ENCODE measurements at regions not wholly inside any gene's neighbourhood (a gene's known extent, or its start where the extent isn't known, plus 50 kb on each side); places are given as distances from the start of the nearest gene placed in this dataset.

- intact Hi-C loops (cut with micrococcal nuclease) = loop anchor here (1.0 to 10.0 kb wide), 4 partner anchors 8 to 893 kb away; partner anchors contain the start of gene KLF6
- no peaks in the 10 kb centered on the region for H4K20me1 ChIP-seq (ENCODE audit: low read length)
- H3K9ac ChIP-seq (ENCODE audit: low read length) = peak overlapping the region; percentile 93
- TSS peak; percentile 46 for BruUV-seq (replicated peaks)
- no peak overlapping the region for H2AFZ ChIP-seq (ENCODE audit: low read length)
- H3K4me1 ChIP-seq (ENCODE audit: insufficient read depth, low read length) = peaks cover 46% of the 10 kb centered on the region
- CTCF ChIA-PET = interaction anchor here (0.6 kb wide), 1 partner anchor 14 kb away, joined by 6 read pairs; no protein-coding TSS in a partner anchor
- peak overlapping the region; percentile 99 for H3K27ac ChIP-seq (ENCODE audit: low read length)
- DNase-seq (peak; percentile 80), ATAC-seq (peak; percentile 87)
- peaks cover 39% of the 10 kb centered on the region for H3K79me2 ChIP-seq (ENCODE audit: low read length)
- H3K36me3 ChIP-seq (ENCODE audit: low read depth, low read length) = no peaks in the 10 kb centered on the region
- no peaks in the 10 kb centered on the region for H3K9me3 ChIP-seq (ENCODE audit: low read length)
- no peaks in the 10 kb centered on the region for H3K27me3 ChIP-seq (ENCODE audit: low read length)
- no peaks in the 10 kb centered on the region for H3K9me2 ChIP-seq (replicated peaks; ENCODE audit: low read length)
- TF ChIP-seq EZH2phosphoT487 (IDR thresholded peaks at IDR 0.05; ENCODE audit: borderline replicate concordance, low read length) (no peak), EZH2 (IDR thresholded peaks at IDR 0.05; ENCODE audit: low read length, unreplicated experiment) (no peak)
- TF ChIP-seq, protein P1, sequence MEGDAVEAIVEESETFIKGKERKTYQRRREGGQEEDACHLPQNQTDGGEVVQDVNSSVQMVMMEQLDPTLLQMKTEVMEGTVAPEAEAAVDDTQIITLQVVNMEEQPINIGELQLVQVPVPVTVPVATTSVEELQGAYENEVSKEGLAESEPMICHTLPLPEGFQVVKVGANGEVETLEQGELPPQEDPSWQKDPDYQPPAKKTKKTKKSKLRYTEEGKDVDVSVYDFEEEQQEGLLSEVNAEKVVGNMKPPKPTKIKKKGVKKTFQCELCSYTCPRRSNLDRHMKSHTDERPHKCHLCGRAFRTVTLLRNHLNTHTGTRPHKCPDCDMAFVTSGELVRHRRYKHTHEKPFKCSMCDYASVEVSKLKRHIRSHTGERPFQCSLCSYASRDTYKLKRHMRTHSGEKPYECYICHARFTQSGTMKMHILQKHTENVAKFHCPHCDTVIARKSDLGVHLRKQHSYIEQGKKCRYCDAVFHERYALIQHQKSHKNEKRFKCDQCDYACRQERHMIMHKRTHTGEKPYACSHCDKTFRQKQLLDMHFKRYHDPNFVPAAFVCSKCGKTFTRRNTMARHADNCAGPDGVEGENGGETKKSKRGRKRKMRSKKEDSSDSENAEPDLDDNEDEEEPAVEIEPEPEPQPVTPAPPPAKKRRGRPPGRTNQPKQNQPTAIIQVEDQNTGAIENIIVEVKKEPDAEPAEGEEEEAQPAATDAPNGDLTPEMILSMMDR (conservative IDR thresholded peaks at IDR 0.05; ENCODE audit: low read depth, low read length) = no peak
- peak overlapping the region; percentile 74 for H3K4me3 ChIP-seq (ENCODE audit: low read length)
- POLR2A ChIA-PET (ENCODE audit: unreplicated experiment) = interaction anchor here (0.6 to 0.9 kb wide), 5 partner anchors 85 to 736 kb away, joined by 3 to 6 read pairs (median 3); no protein-coding TSS in a partner anchor
- peak overlapping the region; percentile 82 for H3K4me2 ChIP-seq (ENCODE audit: low read length)
- no peaks in the 10 kb centered on the region for H3F3A ChIP-seq (ENCODE audit: low read length, unreplicated experiment)
These were observed 147.7 kb upstream of the AKR1E2 start for GRCh38 chr10:4678023-4678950.

DNA sequence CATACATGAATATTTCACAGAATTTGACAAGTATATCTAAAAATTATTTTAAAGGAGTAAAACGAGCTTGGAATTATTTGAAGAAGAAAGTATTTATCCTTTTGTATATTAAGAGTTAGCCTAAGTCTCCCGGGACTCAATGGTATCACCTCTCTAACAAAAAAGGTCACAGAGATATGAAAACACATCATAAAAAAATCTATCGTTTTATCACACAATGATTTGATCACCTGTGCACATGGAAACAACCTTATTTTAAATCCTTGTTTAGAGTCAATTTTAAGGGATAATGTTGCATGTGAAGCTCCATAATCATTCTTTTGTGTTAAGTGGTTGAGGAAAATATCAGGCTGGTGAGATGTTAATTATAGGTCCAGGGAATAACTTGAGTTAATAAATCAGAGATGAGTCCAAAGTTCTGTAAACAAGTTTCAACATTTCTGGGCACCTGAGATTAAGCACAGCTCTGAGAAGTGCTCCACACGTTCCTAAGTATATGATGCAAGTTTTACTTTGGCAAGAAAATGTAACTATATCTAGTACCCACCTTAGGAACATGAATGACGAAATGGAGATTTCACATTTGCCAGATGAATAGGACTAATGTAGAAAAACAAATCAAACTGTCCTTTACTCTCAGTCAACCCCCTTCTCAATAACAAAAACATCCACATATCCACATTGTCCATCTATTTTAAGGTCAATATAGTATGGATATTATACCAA is 148.5 kb upstream of the AKR1E2 start:
- Histone ChIP-seq H4K20me1 (ENCODE audit: low read length) (no peaks in the 10 kb centered on the region), H3K4me2 (ENCODE audit: low read length) (peak overlapping the region; percentile 82), H3K4me3 (ENCODE audit: low read length) (peak overlapping the region; percentile 74), H3K9ac (ENCODE audit: low read length) (peak overlapping the region; percentile 93), H3F3A (ENCODE audit: low read length, unreplicated experiment) (no peaks in the 10 kb centered on the region), H3K9me2 (replicated peaks; ENCODE audit: low read length) (no peaks in the 10 kb centered on the region), H3K9me3 (ENCODE audit: low read length) (no peaks in the 10 kb centered on the region), H2AFZ (ENCODE audit: low read length) (no peak overlapping the region), H3K4me1 (ENCODE audit: insufficient read depth, low read length) (peaks cover 54% of the 10 kb centered on the region), H3K27me3 (ENCODE audit: low read length) (no peaks in the 10 kb centered on the region), H3K79me2 (ENCODE audit: low read length) (peaks cover 46% of the 10 kb centered on the region), H3K27ac (ENCODE audit: low read length) (peak overlapping the region; percentile 99), H3K36me3 (ENCODE audit: low read depth, low read length) (no peaks in the 10 kb centered on the region)
- TF ChIP-seq EZH2 (IDR thresholded peaks at IDR 0.05; ENCODE audit: low read length, unreplicated experiment) (no peak), EZH2phosphoT487 (IDR thresholded peaks at IDR 0.05; ENCODE audit: borderline replicate concordance, low read length) (no peak)
- TF ChIP-seq, protein P1 (conservative IDR thresholded peaks at IDR 0.05; ENCODE audit: low read depth, low read length) = no peak
- ChIA-PET CTCF (interaction anchor here (0.6 to 0.9 kb wide), 2 partner anchors 15 to 93 kb away, joined by 4 to 6 read pairs; no protein-coding TSS in a partner anchor), POLR2A (ENCODE audit: unreplicated experiment) (interaction anchor here (0.6 to 1.3 kb wide), 6 partner anchors 9 to 937 kb away, joined by 3 to 10 read pairs (median 5); no protein-coding TSS in a partner anchor)
- intact Hi-C loops (cut with micrococcal nuclease) = loop anchor here (1.0 to 10.0 kb wide), 5 partner anchors 9 to 893 kb away; partner anchors contain the start of gene KLF6
- DNase-seq (peak; percentile 68), ATAC-seq (peak; percentile 55)
- TSS peak; percentile 80 for BruUV-seq (replicated peaks)

All from PC-3 (cell line).